ENCODE measurements at regions not wholly inside any gene's neighbourhood (a gene's known extent, or its start where the extent isn't known, plus 50 kb on each side); places are given as distances from the start of the nearest gene placed in this dataset.

DNA sequence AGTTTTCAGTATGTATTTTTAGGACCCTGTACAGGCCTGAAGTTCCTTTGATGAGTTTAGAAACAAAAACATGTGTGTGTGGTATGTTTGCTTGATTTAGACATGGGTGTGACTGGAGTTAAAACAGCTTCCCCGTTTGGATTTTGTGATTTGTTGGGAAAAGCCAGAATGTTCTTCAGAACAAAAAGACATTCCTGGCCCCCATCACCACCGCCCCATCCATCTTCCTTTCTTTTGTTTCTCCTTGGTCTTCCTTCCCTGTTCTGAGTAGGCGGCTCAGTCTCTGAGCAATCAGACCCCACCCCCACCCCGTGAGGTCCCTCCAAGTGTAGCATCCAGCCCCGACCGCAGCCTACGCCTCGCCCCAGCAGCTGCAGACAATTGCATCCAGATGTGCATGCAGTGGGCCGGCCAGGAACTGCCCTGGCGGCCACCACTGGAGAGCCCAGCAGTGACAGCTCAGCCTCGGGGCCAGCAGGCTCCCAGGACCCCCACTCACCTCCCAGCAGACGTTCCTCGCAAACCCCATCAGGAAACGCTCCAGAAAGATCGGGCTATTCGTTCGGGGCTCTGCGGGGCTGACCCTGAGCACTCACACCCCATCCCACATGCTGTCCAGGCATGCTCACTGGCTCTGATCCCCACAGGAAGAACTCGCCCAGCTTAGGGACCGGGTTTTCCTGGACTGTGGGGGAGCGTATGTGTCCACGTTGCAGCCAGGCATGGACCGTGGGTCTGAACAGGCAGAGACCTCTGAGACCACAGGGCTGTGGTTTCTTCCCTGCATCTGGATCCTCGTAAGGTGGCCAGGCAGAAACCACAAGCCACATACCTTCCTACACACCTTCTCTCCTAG is 99.8 kb upstream of the CDH5 start:
- TF ChIP-seq CTCF (IDR thresholded peaks at IDR 0.05; ENCODE audit: insufficient read depth, low read length), result no peak
- no peak for TF ChIP-seq POLR2AphosphoS5 (IDR thresholded peaks at IDR 0.05; ENCODE audit: low read depth)
- TF ChIP-seq, protein P1, sequence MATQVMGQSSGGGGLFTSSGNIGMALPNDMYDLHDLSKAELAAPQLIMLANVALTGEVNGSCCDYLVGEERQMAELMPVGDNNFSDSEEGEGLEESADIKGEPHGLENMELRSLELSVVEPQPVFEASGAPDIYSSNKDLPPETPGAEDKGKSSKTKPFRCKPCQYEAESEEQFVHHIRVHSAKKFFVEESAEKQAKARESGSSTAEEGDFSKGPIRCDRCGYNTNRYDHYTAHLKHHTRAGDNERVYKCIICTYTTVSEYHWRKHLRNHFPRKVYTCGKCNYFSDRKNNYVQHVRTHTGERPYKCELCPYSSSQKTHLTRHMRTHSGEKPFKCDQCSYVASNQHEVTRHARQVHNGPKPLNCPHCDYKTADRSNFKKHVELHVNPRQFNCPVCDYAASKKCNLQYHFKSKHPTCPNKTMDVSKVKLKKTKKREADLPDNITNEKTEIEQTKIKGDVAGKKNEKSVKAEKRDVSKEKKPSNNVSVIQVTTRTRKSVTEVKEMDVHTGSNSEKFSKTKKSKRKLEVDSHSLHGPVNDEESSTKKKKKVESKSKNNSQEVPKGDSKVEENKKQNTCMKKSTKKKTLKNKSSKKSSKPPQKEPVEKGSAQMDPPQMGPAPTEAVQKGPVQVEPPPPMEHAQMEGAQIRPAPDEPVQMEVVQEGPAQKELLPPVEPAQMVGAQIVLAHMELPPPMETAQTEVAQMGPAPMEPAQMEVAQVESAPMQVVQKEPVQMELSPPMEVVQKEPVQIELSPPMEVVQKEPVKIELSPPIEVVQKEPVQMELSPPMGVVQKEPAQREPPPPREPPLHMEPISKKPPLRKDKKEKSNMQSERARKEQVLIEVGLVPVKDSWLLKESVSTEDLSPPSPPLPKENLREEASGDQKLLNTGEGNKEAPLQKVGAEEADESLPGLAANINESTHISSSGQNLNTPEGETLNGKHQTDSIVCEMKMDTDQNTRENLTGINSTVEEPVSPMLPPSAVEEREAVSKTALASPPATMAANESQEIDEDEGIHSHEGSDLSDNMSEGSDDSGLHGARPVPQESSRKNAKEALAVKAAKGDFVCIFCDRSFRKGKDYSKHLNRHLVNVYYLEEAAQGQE (IDR thresholded peaks at IDR 0.05; ENCODE audit: insufficient replicate concordance, low read depth), result no peak
